ENCODE measurements at regions not wholly inside any gene's neighbourhood (a gene's known extent, or its start where the extent isn't known, plus 50 kb on each side); places are given as distances from the start of the nearest gene placed in this dataset.

DNA sequence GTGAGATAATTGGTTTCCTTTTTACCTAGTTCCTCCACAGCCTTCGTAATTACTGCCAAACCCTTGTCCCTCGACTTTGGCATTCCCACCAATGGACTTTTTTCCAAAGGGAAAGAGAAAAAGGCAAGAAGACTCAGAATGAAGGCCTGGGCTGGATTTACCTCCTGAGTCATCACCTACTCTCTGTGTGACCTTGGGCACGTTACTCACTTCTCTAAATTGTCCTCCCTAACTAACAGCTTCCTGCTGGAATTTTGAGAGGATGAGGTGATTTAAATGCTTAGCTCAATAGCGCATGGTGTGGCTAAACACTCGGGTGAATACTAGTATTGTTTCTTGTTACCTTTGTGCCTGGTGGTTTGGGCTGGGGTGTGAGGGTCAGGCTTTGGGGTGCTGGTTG, 146.6 kb downstream of the DHX35 start:
- TF ChIP-seq, protein P1, sequence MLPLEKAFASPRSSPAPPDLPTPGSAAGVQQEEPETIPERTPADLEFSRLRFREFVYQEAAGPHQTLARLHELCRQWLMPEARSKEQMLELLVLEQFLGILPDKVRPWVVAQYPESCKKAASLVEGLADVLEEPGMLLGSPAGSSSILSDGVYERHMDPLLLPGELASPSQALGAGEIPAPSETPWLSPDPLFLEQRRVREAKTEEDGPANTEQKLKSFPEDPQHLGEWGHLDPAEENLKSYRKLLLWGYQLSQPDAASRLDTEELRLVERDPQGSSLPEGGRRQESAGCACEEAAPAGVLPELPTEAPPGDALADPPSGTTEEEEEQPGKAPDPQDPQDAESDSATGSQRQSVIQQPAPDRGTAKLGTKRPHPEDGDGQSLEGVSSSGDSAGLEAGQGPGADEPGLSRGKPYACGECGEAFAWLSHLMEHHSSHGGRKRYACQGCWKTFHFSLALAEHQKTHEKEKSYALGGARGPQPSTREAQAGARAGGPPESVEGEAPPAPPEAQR (CRISPR knock-in tag; IDR thresholded peaks at IDR 0.05), result no peak
- TF ChIP-seq, protein P2, sequence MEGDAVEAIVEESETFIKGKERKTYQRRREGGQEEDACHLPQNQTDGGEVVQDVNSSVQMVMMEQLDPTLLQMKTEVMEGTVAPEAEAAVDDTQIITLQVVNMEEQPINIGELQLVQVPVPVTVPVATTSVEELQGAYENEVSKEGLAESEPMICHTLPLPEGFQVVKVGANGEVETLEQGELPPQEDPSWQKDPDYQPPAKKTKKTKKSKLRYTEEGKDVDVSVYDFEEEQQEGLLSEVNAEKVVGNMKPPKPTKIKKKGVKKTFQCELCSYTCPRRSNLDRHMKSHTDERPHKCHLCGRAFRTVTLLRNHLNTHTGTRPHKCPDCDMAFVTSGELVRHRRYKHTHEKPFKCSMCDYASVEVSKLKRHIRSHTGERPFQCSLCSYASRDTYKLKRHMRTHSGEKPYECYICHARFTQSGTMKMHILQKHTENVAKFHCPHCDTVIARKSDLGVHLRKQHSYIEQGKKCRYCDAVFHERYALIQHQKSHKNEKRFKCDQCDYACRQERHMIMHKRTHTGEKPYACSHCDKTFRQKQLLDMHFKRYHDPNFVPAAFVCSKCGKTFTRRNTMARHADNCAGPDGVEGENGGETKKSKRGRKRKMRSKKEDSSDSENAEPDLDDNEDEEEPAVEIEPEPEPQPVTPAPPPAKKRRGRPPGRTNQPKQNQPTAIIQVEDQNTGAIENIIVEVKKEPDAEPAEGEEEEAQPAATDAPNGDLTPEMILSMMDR (IDR thresholded peaks at IDR 0.05), result no peak
- TF ChIP-seq TEAD4 (CRISPR knock-in tag; IDR thresholded peaks at IDR 0.05) (no peak), ELF4 (CRISPR knock-in tag; IDR thresholded peaks at IDR 0.05; ENCODE audit: low read depth) (no peak)

Data from WTC11 (cell line).